Muscle of leg (tissue), 3 donors: ENCODE measurements at regions not wholly inside any gene's neighbourhood (a gene's known extent, or its start where the extent isn't known, plus 50 kb on each side); places are given as distances from the start of the nearest gene placed in this dataset.
A peak's percentile ranks its signal among the peaks of the same experiment; 100 is the strongest.

Experiments used
- DNase-seq: peaks from one replicate; pipeline ENCODE4 v3.0.0; 2013
- H3K27ac ChIP-seq: one replicate; pipeline ENCODE4 v1.5.1; 2013; ENCODE audit warnings: mild to moderate bottlenecking, low read length, control low read depth
- H3K27me3 ChIP-seq: one replicate; pipeline ENCODE4 v1.6.1; 2013; ENCODE audit warnings: low read length; ENCODE audit not compliant: control insufficient read depth, insufficient read depth
- H3K36me3 ChIP-seq: one replicate; pipeline ENCODE4 v1.6.1; 2013; ENCODE audit warnings: low read length; ENCODE audit not compliant: control insufficient read depth, insufficient read depth
- H3K4me1 ChIP-seq: one replicate; pipeline ENCODE4 v1.6.1; 2013; ENCODE audit warnings: low read length; ENCODE audit not compliant: control insufficient read depth, insufficient read depth
- H3K4me3 ChIP-seq: one replicate; pipeline ENCODE4 v1.5.1; 2013; ENCODE audit warnings: low read length, control low read depth
- H3K9me3 ChIP-seq: replicated peaks from 2 replicates; pipeline ENCODE4 v1.6.1; 2013; ENCODE audit warnings: low read depth, low read length; ENCODE audit not compliant: control insufficient read depth
- WGBS: methylation state at CpG from one replicate; pipeline ENCODE4 v1.1.5; 2013; ENCODE audit warnings: missing lambda C conversion rate; ENCODE audit not compliant: insufficient coverage; 5-methylcytosine and 5-hydroxymethylcytosine counted together

- no peak overlapping the region for H3K27ac ChIP-seq
- no peaks in the 10 kb centered on the region for H3K27me3 ChIP-seq
- 12% methylated on average over 10 of the region's 28 CpGs for WGBS
- H3K36me3 ChIP-seq, result no peaks in the 10 kb centered on the region
- peak overlapping the region; percentile 4 for H3K4me3 ChIP-seq
- peaks cover 25% of the 10 kb centered on the region for H3K4me1 ChIP-seq
- peak; percentile 69 for DNase-seq
- no peaks in the 10 kb centered on the region for H3K9me3 ChIP-seq
Observed at GRCh38 chr9:16154521-16155078, 601.8 kb downstream of the CCDC171 start.

- Histone ChIP-seq H3K9me3 (no peaks in the 10 kb centered on the region), H3K4me3 (no peak overlapping the region), H3K36me3 (no peaks in the 10 kb centered on the region), H3K27me3 (no peaks in the 10 kb centered on the region), H3K27ac (no peak overlapping the region), H3K4me1 (peaks cover 25% of the 10 kb centered on the region)
- 95% methylated on average over 2 of the region's 4 CpGs for WGBS
- DNase-seq, result no peak
Observed at GRCh38 chr9:16155878-16156277, 603.0 kb downstream of the CCDC171 start.

GRCh38 chr9:16157216-16157615 lies 604.4 kb downstream of the CCDC171 start:
- H3K4me3 ChIP-seq, result no peak overlapping the region
- no peak for DNase-seq
- H3K36me3 ChIP-seq, result no peaks in the 10 kb centered on the region
- no peak overlapping the region for H3K27ac ChIP-seq
- peaks cover 22% of the 10 kb centered on the region for H3K4me1 ChIP-seq
- no peaks in the 10 kb centered on the region for H3K27me3 ChIP-seq
- no peaks in the 10 kb centered on the region for H3K9me3 ChIP-seq
- WGBS, result 86% methylated on average over 2 of the region's 3 CpGs

GRCh38 chr9:16157651-16158050 lies 604.8 kb downstream of the CCDC171 start:
- no CpG with 5 or more reads among the region's 4 CpGs for WGBS
- Histone ChIP-seq H3K27ac (no peak overlapping the region), H3K27me3 (no peaks in the 10 kb centered on the region), H3K4me3 (no peak overlapping the region), H3K4me1 (peaks cover 18% of the 10 kb centered on the region), H3K36me3 (no peaks in the 10 kb centered on the region), H3K9me3 (no peaks in the 10 kb centered on the region)
- no peak for DNase-seq

- DNase-seq, result no peak
- WGBS, result 82% methylated on average over 6 of the region's 9 CpGs
Observed at GRCh38 chr9:16158093-16158492, 605.2 kb downstream of the CCDC171 start.

GRCh38 chr9:16161483-16161882 lies 608.6 kb downstream of the CCDC171 start:
- Histone ChIP-seq H3K36me3 (no peaks in the 10 kb centered on the region), H3K4me1 (peaks cover 2% of the 10 kb centered on the region), H3K27ac (peak overlapping the region; percentile 29), H3K27me3 (no peaks in the 10 kb centered on the region), H3K9me3 (no peaks in the 10 kb centered on the region), H3K4me3 (no peak overlapping the region)
- 44% methylated on average over 3 of the region's 6 CpGs for WGBS
- DNase-seq, result peak; percentile 79

More at GRCh38 chr9:16158093-16158492, 605.2 kb downstream of the CCDC171 start:
- Histone ChIP-seq H3K27ac (no peak overlapping the region), H3K27me3 (no peaks in the 10 kb centered on the region), H3K9me3 (no peaks in the 10 kb centered on the region), H3K4me3 (no peak overlapping the region), H3K4me1 (peaks cover 14% of the 10 kb centered on the region), H3K36me3 (no peaks in the 10 kb centered on the region)

- Histone ChIP-seq H3K27ac (no peak overlapping the region), H3K36me3 (no peaks in the 10 kb centered on the region), H3K27me3 (no peaks in the 10 kb centered on the region), H3K9me3 (no peaks in the 10 kb centered on the region), H3K4me3 (no peak overlapping the region), H3K4me1 (no peaks in the 10 kb centered on the region)
- DNase-seq, result no peak
- WGBS, result no CpG with 5 or more reads among the region's 3 CpGs
Observed at GRCh38 chr9:16170119-16170518, 617.3 kb downstream of the CCDC171 start.

- WGBS, result 41% methylated on average over 6 of the region's 6 CpGs
- no peak overlapping the region for H3K27ac ChIP-seq
Observed at GRCh38 chr9:16171911-16172310, 619.1 kb downstream of the CCDC171 start.

GRCh38 chr9:16172796-16173195 lies 620.0 kb downstream of the CCDC171 start:
- H3K4me1 ChIP-seq, result no peaks in the 10 kb centered on the region
- no peak overlapping the region for H3K27ac ChIP-seq
- no peaks in the 10 kb centered on the region for H3K36me3 ChIP-seq
- no peak overlapping the region for H3K4me3 ChIP-seq
- DNase-seq, result no peak
- H3K27me3 ChIP-seq, result no peaks in the 10 kb centered on the region
- 68% methylated on average over 4 of the region's 5 CpGs for WGBS
- no peaks in the 10 kb centered on the region for H3K9me3 ChIP-seq

More at GRCh38 chr9:16171911-16172310, 619.1 kb downstream of the CCDC171 start:
- H3K9me3 ChIP-seq, result no peaks in the 10 kb centered on the region
- no peaks in the 10 kb centered on the region for H3K27me3 ChIP-seq
- no peaks in the 10 kb centered on the region for H3K4me1 ChIP-seq
- no peak for DNase-seq
- H3K4me3 ChIP-seq, result no peak overlapping the region
- no peaks in the 10 kb centered on the region for H3K36me3 ChIP-seq

- Histone ChIP-seq H3K4me3 (no peak overlapping the region), H3K36me3 (no peaks in the 10 kb centered on the region), H3K9me3 (no peaks in the 10 kb centered on the region), H3K27ac (no peak overlapping the region), H3K4me1 (no peaks in the 10 kb centered on the region), H3K27me3 (no peaks in the 10 kb centered on the region)
- no peak for DNase-seq
Observed at GRCh38 chr9:16174915-16175314, 622.1 kb downstream of the CCDC171 start.

- Histone ChIP-seq H3K4me3 (no peak overlapping the region), H3K4me1 (no peaks in the 10 kb centered on the region), H3K36me3 (no peaks in the 10 kb centered on the region), H3K9me3 (no peaks in the 10 kb centered on the region), H3K27me3 (no peaks in the 10 kb centered on the region), H3K27ac (no peak overlapping the region)
- no peak for DNase-seq
- 90% methylated on average over 3 of the region's 3 CpGs for WGBS
Observed at GRCh38 chr9:16175461-16175860, 622.6 kb downstream of the CCDC171 start.
